ENCODE measurements at regions not wholly inside any gene's neighbourhood (a gene's known extent, or its start where the extent isn't known, plus 50 kb on each side); places are given as distances from the start of the nearest gene placed in this dataset.

DNA sequence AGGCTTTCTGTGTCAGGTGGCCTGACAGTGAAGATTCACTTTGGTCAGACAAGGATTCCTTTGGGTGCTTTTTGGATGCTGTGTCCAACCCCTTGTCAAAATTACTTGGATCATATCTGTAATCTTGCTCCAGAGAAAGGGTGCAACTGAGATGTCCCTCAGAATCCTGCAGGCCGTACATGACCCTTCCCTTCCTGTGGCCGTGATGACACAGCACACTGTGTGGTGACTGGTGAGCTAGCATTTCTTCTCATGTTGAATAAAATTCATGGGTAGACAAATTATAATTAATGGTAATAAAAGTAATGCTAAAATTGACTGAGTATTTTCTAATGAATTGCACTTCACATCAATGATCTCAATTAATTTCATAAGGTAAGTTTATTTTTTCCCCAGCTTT is 356.2 kb downstream of the LPIN1 start:
- no peak overlapping the region for H3K27ac ChIP-seq (ENCODE audit: low read depth, low read length)
- no peaks in the 10 kb centered on the region for H3K9me3 ChIP-seq (ENCODE audit: low read depth, low read length)

DNA sequence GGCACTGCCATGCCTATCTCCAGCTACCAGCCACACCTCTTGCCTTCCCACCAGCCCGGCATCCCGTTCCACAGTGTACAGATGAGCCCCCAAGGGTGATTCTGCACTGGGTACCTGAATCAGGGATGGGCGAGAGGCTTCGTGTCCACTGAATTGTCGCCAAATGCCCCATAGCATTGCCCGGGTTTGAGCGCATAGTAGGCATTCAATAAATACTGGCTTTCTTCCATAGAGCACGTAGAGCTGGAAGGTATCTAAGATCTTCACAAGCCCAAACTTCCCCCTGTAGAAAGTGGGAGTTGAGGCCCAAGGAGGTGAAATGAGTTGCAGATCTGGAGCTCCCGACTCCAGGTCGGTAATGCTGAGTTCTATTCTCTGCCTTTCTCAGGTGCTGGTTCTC is 358.7 kb downstream of the LPIN1 start:
- Histone ChIP-seq H3K9me3 (ENCODE audit: low read depth, low read length) (no peaks in the 10 kb centered on the region), H3K27me3 (ENCODE audit: insufficient read depth, low read length) (no peaks in the 10 kb centered on the region), H4K20me1 (ENCODE audit: insufficient read depth, low read length) (no peaks in the 10 kb centered on the region), H3K4me2 (ENCODE audit: insufficient read depth, low read length) (no peak overlapping the region), H3K4me1 (ENCODE audit: insufficient read depth, low read length) (peaks cover 23% of the 10 kb centered on the region), H2AFZ (ENCODE audit: low read length) (no peak overlapping the region), H3K4me3 (ENCODE audit: insufficient read depth, low read length) (no peak overlapping the region), H3K27ac (ENCODE audit: low read depth, low read length) (no peak overlapping the region), H3K36me3 (ENCODE audit: insufficient read depth, low read length) (no peaks in the 10 kb centered on the region), H3K79me2 (ENCODE audit: insufficient read depth, low read length) (no peaks in the 10 kb centered on the region)
- TF ChIP-seq, protein P1, sequence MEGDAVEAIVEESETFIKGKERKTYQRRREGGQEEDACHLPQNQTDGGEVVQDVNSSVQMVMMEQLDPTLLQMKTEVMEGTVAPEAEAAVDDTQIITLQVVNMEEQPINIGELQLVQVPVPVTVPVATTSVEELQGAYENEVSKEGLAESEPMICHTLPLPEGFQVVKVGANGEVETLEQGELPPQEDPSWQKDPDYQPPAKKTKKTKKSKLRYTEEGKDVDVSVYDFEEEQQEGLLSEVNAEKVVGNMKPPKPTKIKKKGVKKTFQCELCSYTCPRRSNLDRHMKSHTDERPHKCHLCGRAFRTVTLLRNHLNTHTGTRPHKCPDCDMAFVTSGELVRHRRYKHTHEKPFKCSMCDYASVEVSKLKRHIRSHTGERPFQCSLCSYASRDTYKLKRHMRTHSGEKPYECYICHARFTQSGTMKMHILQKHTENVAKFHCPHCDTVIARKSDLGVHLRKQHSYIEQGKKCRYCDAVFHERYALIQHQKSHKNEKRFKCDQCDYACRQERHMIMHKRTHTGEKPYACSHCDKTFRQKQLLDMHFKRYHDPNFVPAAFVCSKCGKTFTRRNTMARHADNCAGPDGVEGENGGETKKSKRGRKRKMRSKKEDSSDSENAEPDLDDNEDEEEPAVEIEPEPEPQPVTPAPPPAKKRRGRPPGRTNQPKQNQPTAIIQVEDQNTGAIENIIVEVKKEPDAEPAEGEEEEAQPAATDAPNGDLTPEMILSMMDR (IDR thresholded peaks at IDR 0.05; ENCODE audit: extremely low read depth, low read depth, low read length): no peak
- no peak for DNase-seq (ENCODE audit: insufficient read length, low spot score, missing footprints)

More for the DNA sequence above, 356.2 kb downstream of the LPIN1 start:
- DNase-seq (ENCODE audit: insufficient read length, low spot score, missing footprints): no peak
- Histone ChIP-seq H2AFZ (ENCODE audit: low read length) (no peak overlapping the region), H3K36me3 (ENCODE audit: insufficient read depth, low read length) (no peaks in the 10 kb centered on the region), H3K79me2 (ENCODE audit: insufficient read depth, low read length) (no peaks in the 10 kb centered on the region), H3K27me3 (ENCODE audit: insufficient read depth, low read length) (no peaks in the 10 kb centered on the region), H3K4me1 (ENCODE audit: insufficient read depth, low read length) (peaks cover 13% of the 10 kb centered on the region), H4K20me1 (ENCODE audit: insufficient read depth, low read length) (no peaks in the 10 kb centered on the region), H3K4me2 (ENCODE audit: insufficient read depth, low read length) (no peak overlapping the region), H3K4me3 (ENCODE audit: insufficient read depth, low read length) (no peak overlapping the region)
- TF ChIP-seq, protein P1 (IDR thresholded peaks at IDR 0.05; ENCODE audit: extremely low read depth, low read depth, low read length): no peak

DNA sequence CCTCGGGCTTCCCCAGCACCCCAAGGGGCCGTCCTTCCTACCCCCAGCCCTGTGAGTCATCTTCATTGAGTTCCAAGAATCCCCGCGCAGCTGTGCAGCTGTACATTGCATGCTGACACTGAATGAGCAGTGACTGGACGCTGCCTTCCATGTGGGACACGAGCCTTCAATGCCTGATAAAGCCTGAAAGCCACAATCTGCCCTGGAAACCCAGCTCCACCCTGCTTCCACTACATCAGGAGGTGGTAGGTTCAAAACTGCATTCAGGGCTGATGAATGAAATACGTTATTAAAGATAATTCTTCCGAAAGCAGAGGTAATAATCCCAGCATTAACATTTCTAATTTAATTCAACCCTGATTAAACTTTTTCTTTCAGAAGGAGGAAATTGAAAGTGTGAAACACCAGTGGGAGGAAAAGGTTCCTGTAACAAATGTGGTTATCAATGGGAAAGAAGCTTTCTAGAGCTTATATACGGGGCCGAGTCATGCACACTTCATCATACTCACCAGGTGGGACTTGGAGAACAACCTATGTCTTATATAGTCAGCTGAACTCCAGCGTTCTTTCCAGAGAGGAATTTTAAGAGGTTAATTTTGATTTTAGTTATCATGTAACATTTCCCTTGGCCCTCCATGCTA is 360.1 kb downstream of the LPIN1 start:
- Histone ChIP-seq H3K36me3 (ENCODE audit: insufficient read depth, low read length) (no peaks in the 10 kb centered on the region), H3K27ac (ENCODE audit: low read depth, low read length) (peak overlapping the region; percentile 18), H4K20me1 (ENCODE audit: insufficient read depth, low read length) (no peaks in the 10 kb centered on the region), H3K4me1 (ENCODE audit: insufficient read depth, low read length) (peaks cover 27% of the 10 kb centered on the region), H2AFZ (ENCODE audit: low read length) (no peak overlapping the region), H3K4me2 (ENCODE audit: insufficient read depth, low read length) (peak overlapping the region; percentile 50), H3K27me3 (ENCODE audit: insufficient read depth, low read length) (no peaks in the 10 kb centered on the region), H3K79me2 (ENCODE audit: insufficient read depth, low read length) (no peaks in the 10 kb centered on the region), H3K4me3 (ENCODE audit: insufficient read depth, low read length) (no peak overlapping the region), H3K9me3 (ENCODE audit: low read depth, low read length) (no peaks in the 10 kb centered on the region)
- TF ChIP-seq, protein P1 (IDR thresholded peaks at IDR 0.05; ENCODE audit: extremely low read depth, low read depth, low read length): no peak
- peak; percentile 87 for DNase-seq (ENCODE audit: insufficient read length, low spot score, missing footprints)

DNA sequence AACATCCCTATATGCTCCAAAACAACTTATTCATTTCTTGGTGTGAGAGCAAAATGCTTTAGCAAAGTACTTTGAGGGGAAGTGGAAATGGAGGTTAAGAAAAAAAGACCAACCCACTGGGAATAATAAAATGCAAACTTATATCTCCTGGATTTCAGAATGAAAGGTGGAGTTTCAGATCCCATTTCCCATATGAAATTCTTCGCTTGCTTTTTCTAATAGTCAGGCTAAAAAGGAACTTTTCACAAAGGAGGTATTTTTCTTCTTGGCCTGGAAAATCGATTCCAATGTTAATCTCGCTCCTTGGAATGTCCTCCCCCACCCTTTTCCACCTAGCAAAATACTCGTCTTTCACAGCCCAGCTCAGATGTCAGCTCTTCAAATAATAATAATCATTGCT is 360.9 kb downstream of the LPIN1 start:
- no peaks in the 10 kb centered on the region for H3K9me3 ChIP-seq (ENCODE audit: low read depth, low read length)
- no peaks in the 10 kb centered on the region for H3K36me3 ChIP-seq (ENCODE audit: insufficient read depth, low read length)
- H3K27me3 ChIP-seq (ENCODE audit: insufficient read depth, low read length): no peaks in the 10 kb centered on the region
- no peaks in the 10 kb centered on the region for H4K20me1 ChIP-seq (ENCODE audit: insufficient read depth, low read length)
- TF ChIP-seq, protein P1 (IDR thresholded peaks at IDR 0.05; ENCODE audit: extremely low read depth, low read depth, low read length): no peak
- H2AFZ ChIP-seq (ENCODE audit: low read length): no peak overlapping the region
- H3K4me2 ChIP-seq (ENCODE audit: insufficient read depth, low read length): no peak overlapping the region
- peaks cover 27% of the 10 kb centered on the region for H3K4me1 ChIP-seq (ENCODE audit: insufficient read depth, low read length)
- DNase-seq (ENCODE audit: insufficient read length, low spot score, missing footprints): no peak
- no peak overlapping the region for H3K27ac ChIP-seq (ENCODE audit: low read depth, low read length)
- no peaks in the 10 kb centered on the region for H3K79me2 ChIP-seq (ENCODE audit: insufficient read depth, low read length)
- H3K4me3 ChIP-seq (ENCODE audit: insufficient read depth, low read length): no peak overlapping the region
